ENCODE measurements at regions not wholly inside any gene's neighbourhood (a gene's known extent, or its start where the extent isn't known, plus 50 kb on each side); places are given as distances from the start of the nearest gene placed in this dataset.

GRCh38 chr7:114765331-114766040 lies 156.4 kb upstream of the MDFIC start (continued):
- TF ChIP-seq CEBPZ (IDR thresholded peaks at IDR 0.05; ENCODE audit: borderline replicate concordance, low read depth, low read length) = no peak
- no peak for TF ChIP-seq RBM34 (IDR thresholded peaks at IDR 0.05; ENCODE audit: borderline replicate concordance, insufficient read depth, low read length)
- TF ChIP-seq TAF15 (IDR thresholded peaks at IDR 0.05; ENCODE audit: low read depth, low read length) = no peak

DNA sequence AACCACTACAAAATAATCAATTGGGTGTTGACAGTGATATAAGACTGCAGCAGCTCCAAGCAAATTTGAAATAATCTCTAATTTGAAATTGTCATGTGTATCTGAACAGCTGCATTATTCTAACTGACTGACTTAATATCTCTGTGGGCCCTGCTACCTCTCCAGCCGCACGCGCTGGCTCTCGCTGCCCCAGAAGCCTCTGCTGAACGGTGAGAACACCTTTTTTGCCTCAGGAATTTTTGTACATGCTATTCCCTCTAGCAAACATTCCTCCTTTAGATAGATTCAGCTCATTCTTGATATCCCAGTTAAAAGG lies 155.9 kb upstream of the MDFIC start:
- H4K20me1 ChIP-seq (replicated peaks; ENCODE audit: control insufficient read depth, insufficient read depth, low read length) = no peaks in the 10 kb centered on the region
- no TSS peak for BruUV-seq (replicated peaks)
- H3K27ac ChIP-seq (ENCODE audit: extremely low read depth, low read depth, low read length) = no peak overlapping the region
- FAIRE-seq (no peak), ATAC-seq (no peak), DNase-seq (ENCODE audit: extremely low read depth in 1 of 4, low spot score in 3 of 4) (no peak)
- H3K79me2 ChIP-seq (ENCODE audit: control insufficient read depth, insufficient read depth, low read length) = no peaks in the 10 kb centered on the region
- WGBS (ENCODE audit: insufficient coverage, low coverage, missing lambda C conversion rate) = 2% methylated on average over 5 of the region's 5 CpGs
- no peaks in the 10 kb centered on the region for H3K27me3 ChIP-seq (ENCODE audit: control insufficient read depth in 2 of 2, insufficient read depth in 2 of 2, low read length in 2 of 2)
- intact Hi-C loops (cut with micrococcal nuclease) = no loop called here
- CTCF ChIA-PET (ENCODE audit: low intra/inter-chr PET ratio) = no interaction called here
- POLR2A ChIA-PET = no interaction called here
- no peak overlapping the region for H3K4me3 ChIP-seq
- H3K9ac ChIP-seq (ENCODE audit: insufficient read depth in 1 of 2, low read depth in 2 of 2, low read length in 2 of 2) = no peak overlapping the region
- H2AFZ ChIP-seq (ENCODE audit: low read depth, low read length) = no peak overlapping the region
- 0 out of 2 replicates have a peak, but pooled peaks cover 2% of the 10 kb centered on the region for H3K9me3 ChIP-seq (replicated peaks; ENCODE audit: control insufficient read depth, insufficient read depth, low read depth, low read length)
- no peaks in the 10 kb centered on the region for H3K36me3 ChIP-seq (ENCODE audit: control insufficient read depth, insufficient read depth, low read length)
- H3K4me2 ChIP-seq (ENCODE audit: insufficient read depth, low read length) = no peak overlapping the region
- H3K9me1 ChIP-seq (ENCODE audit: control insufficient read depth, insufficient read depth, low read length) = no peaks in the 10 kb centered on the region
- no peaks in the 10 kb centered on the region for H3K4me1 ChIP-seq (replicated peaks in 1 of 2; ENCODE audit: control insufficient read depth in 2 of 2, insufficient read depth in 2 of 2, low read length in 2 of 2)
- in situ Hi-C loops (cut with MboI) = no loop called here
- TF ChIP-seq PHTF2 (CRISPR knock-in tag; IDR thresholded peaks at IDR 0.05) = no peak
- TF ChIP-seq, protein P1, sequence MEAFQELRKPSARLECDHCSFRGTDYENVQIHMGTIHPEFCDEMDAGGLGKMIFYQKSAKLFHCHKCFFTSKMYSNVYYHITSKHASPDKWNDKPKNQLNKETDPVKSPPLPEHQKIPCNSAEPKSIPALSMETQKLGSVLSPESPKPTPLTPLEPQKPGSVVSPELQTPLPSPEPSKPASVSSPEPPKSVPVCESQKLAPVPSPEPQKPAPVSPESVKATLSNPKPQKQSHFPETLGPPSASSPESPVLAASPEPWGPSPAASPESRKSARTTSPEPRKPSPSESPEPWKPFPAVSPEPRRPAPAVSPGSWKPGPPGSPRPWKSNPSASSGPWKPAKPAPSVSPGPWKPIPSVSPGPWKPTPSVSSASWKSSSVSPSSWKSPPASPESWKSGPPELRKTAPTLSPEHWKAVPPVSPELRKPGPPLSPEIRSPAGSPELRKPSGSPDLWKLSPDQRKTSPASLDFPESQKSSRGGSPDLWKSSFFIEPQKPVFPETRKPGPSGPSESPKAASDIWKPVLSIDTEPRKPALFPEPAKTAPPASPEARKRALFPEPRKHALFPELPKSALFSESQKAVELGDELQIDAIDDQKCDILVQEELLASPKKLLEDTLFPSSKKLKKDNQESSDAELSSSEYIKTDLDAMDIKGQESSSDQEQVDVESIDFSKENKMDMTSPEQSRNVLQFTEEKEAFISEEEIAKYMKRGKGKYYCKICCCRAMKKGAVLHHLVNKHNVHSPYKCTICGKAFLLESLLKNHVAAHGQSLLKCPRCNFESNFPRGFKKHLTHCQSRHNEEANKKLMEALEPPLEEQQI (IDR thresholded peaks at IDR 0.05) = no peak
- no peak for TF ChIP-seq STAT5B (CRISPR knock-in tag; IDR thresholded peaks at IDR 0.05)
- TF ChIP-seq MTA1 (IDR thresholded peaks at IDR 0.05; ENCODE audit: borderline replicate concordance) = no peak
- TF ChIP-seq ZNF644 (tag; IDR thresholded peaks at IDR 0.05; ENCODE audit: low read depth) = no peak
- no peak for TF ChIP-seq MEIS2 (IDR thresholded peaks at IDR 0.05; ENCODE audit: partially characterized antibody)
- no peak for TF ChIP-seq WHSC1 (IDR thresholded peaks at IDR 0.05; ENCODE audit: low read length)
- TF ChIP-seq SRSF9 (IDR thresholded peaks at IDR 0.05; ENCODE audit: borderline replicate concordance, low read depth, low read length) = no peak
- no peak for TF ChIP-seq E2F3 (CRISPR knock-in tag; IDR thresholded peaks at IDR 0.05)
- no peak for TF ChIP-seq ARHGAP35 (IDR thresholded peaks at IDR 0.05; ENCODE audit: partially characterized antibody)
- no peak for TF ChIP-seq GABPA (tag; conservative IDR thresholded peaks at IDR 0.05; ENCODE audit: low read depth)
- TF ChIP-seq PHF20 (IDR thresholded peaks at IDR 0.05; ENCODE audit: partially characterized antibody) = no peak
- no peak for TF ChIP-seq SRSF3 (IDR thresholded peaks at IDR 0.05; ENCODE audit: insufficient read depth, low read length)
- no peak for TF ChIP-seq KDM5B (IDR thresholded peaks at IDR 0.05; ENCODE audit: insufficient replicate concordance, low read depth, low read length)
- TF ChIP-seq XRCC3 (IDR thresholded peaks at IDR 0.05) = no peak
